A549 (cell line): ENCODE measurements at regions not wholly inside any gene's neighbourhood (a gene's known extent, or its start where the extent isn't known, plus 50 kb on each side); places are given as distances from the start of the nearest gene placed in this dataset.
A peak's percentile ranks its signal among the peaks of the same experiment; 100 is the strongest.

ENCODE experiments used
- ATAC-seq, 2 experiments: fragments of 200-7000 bp in 1 of 2; fragments of >200 bp in 1 of 2; cut with Nextera tagmentation in 1 of 2; cut with Tn5 transposase in 1 of 2; 3 replicates each; pipeline versions ENCODE4 v1.8.0 to v1.9.1; 2018 to 2020; ENCODE audit warnings: mild to moderate bottlenecking in 1 of 2, moderate library complexity in 1 of 2
- CTCF ChIA-PET: fragments of 300-600 bp; sonication (Branson Sonifier 250); formaldehyde crosslinking; extraction: SDS; loops from one replicate; lab custom pipeline; 2021; ENCODE audit warnings: antibody characterized with exemption, inconsistent platforms; lab: Yijun Ruan, JAX
- POLR2A ChIA-PET: fragments of 350-600 bp; formaldehyde crosslinking; extraction: SDS; loops from one replicate; lab custom pipeline; 2021; ENCODE audit warnings: antibody characterized with exemption, inconsistent platforms; lab: Yijun Ruan, JAX
- DNase-seq, 2 experiments: peaks; one replicate each; pipeline versions ENCODE4 v3.0.0 to v3.0.0-alpha.2; 2011 to 2016; ENCODE audit warnings: low read depth in 1 of 2, low spot score in 1 of 2
- FAIRE-seq: peaks from 2 replicates; lab custom pipeline; 2011; peaks lifted over from hg19 to GRCh38; lab: Jason Lieb, UNC
- H3K27ac ChIP-seq, 2 experiments: fragments of >200 bp; sonication (Bioruptor Twin); formaldehyde crosslinking; 3 replicates each; pipeline ENCODE4 v1.5.1; 2016 to 2017
- H3K4me1 ChIP-seq: fragments of >200 bp; sonication (Bioruptor Twin); formaldehyde crosslinking; 3 replicates; pipeline ENCODE4 v1.6.1; 2016
- H3K4me2 ChIP-seq: fragments of >200 bp; sonication (Bioruptor Twin); formaldehyde crosslinking; 3 replicates; pipeline ENCODE4 v1.6.1; 2016
- H3K4me3 ChIP-seq: fragments of >200 bp; sonication (Bioruptor Twin); formaldehyde crosslinking; 3 replicates; pipeline ENCODE4 v1.5.1; 2016
- H3K9me3 ChIP-seq: fragments of >200 bp; sonication (Bioruptor Twin); formaldehyde crosslinking; 3 replicates; pipeline ENCODE4 v1.6.1; 2016
- ATOH8 ChIP-seq: fragments of 250-450 bp; sonication (Bioruptor Pico); IDR thresholded peaks from 2 replicates; pipeline ENCODE4 v1.5.0; 2020; ENCODE audit warnings: low read depth, mild to moderate bottlenecking, moderate library complexity
- CHD2 ChIP-seq: fragments of 150-350 bp; IDR thresholded peaks from 2 replicates; pipeline ENCODE4 v1.6.1; 2014; ENCODE audit warnings: low read length; ENCODE audit not compliant: partially characterized antibody
- CTCF ChIP-seq: fragments of >200 bp; sonication (Bioruptor Twin); formaldehyde crosslinking; IDR thresholded peaks from 3 replicates; pipeline ENCODE4 v1.5.1; 2016
- MYC ChIP-seq: IDR thresholded peaks from 2 replicates; pipeline ENCODE4 v1.6.1; 2012; ENCODE audit warnings: mild to moderate bottlenecking, inconsistent platforms, low read length, improper control_type of control experiment, borderline replicate concordance
- RAD21 ChIP-seq, 2 experiments: fragments of >200 bp in 1 of 2; sonication (Bioruptor Twin) in 1 of 2; formaldehyde crosslinking in 1 of 2; IDR thresholded peaks in 1 of 2; conservative IDR thresholded peaks in 1 of 2; 2 replicates in 1 of 2; 3 replicates in 1 of 2; pipeline ENCODE4 v1.6.1; 2012 to 2018; ENCODE audit warnings: inconsistent platforms in 1 of 2
- SMC3 ChIP-seq: fragments of >200 bp; sonication (Bioruptor Twin); formaldehyde crosslinking; IDR thresholded peaks from 3 replicates; pipeline ENCODE4 v1.6.1; 2018; ENCODE audit warnings: inconsistent platforms
- TP53 ChIP-seq: fragments of 250-450 bp; sonication (Bioruptor Pico); IDR thresholded peaks from 2 replicates; pipeline ENCODE4 v1.5.0; 2021; ENCODE audit warnings: mild to moderate bottlenecking, moderate library complexity
- ZNF302 ChIP-seq: fragments of 250-450 bp; sonication (Bioruptor Pico); IDR thresholded peaks from 2 replicates; pipeline ENCODE4 v1.9.0; 2021; ENCODE audit warnings: inconsistent platforms, mild to moderate bottlenecking, moderate library complexity
- WGBS: methylation state at CpG from one replicate; pipeline ENCODE4 v1.1.6; 2017; ENCODE audit errors: missing lambda C conversion rate; 5-methylcytosine and 5-hydroxymethylcytosine counted together
- TF ChIP-seq, protein P1 (sequence below): fragments of >200 bp; sonication (Bioruptor Twin); formaldehyde crosslinking; IDR thresholded peaks from 3 replicates; pipeline ENCODE4 v1.6.1; 2016

DNA sequence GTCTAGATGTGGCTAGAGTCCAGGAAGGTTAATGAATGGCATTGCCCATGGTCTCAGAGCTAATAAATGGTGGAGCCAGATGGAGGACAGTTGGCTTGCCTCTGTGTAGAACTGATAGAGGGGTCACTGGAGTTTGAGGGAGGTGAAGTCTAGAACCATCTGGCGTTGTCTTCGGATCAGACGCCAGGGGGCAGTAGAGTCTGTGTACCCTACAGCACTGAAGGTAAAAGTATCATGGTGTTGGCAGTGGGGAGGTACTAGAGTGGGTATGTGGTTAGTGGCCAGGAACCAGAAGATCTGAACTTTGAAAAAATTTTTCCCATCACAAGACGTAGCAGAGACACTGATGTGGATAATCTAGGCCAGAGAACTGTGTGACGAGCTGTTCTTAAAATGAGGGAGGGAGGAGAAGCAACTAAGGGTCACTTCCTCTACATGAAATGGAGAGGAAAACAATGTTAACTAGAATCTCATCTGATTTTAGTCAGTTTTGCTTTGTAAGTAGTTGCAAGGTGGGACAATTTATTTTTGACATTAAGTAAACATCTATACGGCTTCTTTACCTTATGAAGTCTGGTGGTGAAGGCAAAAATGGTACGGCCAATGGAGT lies 227.9 kb upstream of the PRSS58 start:
- Histone ChIP-seq H3K4me2 (no peak overlapping the region), H3K9me3 (no peaks in the 10 kb centered on the region), H3K4me1 (no peaks in the 10 kb centered on the region), H3K4me3 (no peak overlapping the region), H3K27ac (no peak overlapping the region)
- POLR2A ChIA-PET, result no interaction called here
- TF ChIP-seq TP53 (no peak), CTCF (0 out of 3 replicates have a peak, but pooled peaks have one; percentile 9), CHD2 (no peak)
- no peak for FAIRE-seq
- DNase-seq, result peak in 1 of 2 experiments; percentile 9
- ATAC-seq, result peak in 1 of 2 experiments; percentile 47; a peak in 3 of 6 replicates
- CTCF ChIA-PET, result interaction anchor here (1.0 to 3.4 kb wide), 4 partner anchors 11 to 297 kb away, joined by 3 to 16 read pairs (median 8); no protein-coding TSS in a partner anchor
- 47% methylated on average over 7 of the region's 7 CpGs for WGBS

DNA sequence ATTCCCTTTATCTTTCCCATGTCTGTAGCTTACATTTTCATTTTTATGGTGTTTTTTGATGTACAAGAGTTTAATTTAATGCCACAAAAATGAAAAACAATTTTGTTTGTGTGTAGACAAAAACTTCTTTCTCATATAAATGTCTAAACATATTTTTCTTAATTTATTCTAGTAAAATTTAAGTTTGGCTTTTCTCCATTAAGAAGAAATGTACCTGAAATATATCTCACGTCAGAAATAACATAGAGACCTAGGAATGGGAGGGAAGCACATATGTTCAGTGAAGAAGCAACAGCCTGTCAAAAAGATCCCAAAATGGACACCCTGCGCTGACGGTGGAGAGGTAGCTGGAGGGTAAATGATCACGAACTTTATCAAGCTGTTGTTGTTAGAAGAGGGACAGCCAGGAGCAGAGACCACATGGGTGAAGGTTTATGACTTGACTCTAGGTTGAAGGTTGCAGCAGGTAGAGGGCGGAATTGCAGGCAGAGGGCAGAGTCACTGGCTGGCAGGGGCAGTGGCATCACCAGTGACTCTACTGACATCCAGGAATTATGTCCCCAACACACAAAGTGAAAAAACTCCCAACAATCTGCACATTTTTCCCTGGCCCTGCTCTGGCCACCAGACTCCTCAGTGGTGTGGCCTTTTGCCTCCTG lies 225.9 kb upstream of the PRSS58 start:
- peak; percentile 26; the same call in 2 of the 3 replicates for TF ChIP-seq CTCF
- TF ChIP-seq ZNF302, result no peak
- no peak overlapping the region for H3K4me2 ChIP-seq
- H3K9me3 ChIP-seq, result no peaks in the 10 kb centered on the region
- 27% methylated on average over 5 of the region's 5 CpGs for WGBS
- ATAC-seq, result no peak
- H3K4me3 ChIP-seq, result no peak overlapping the region
- no peak for FAIRE-seq
- H3K4me1 ChIP-seq, result no peaks in the 10 kb centered on the region
- DNase-seq, result no peak
- ChIA-PET CTCF (interaction anchor here (0.9 to 3.4 kb wide), 17 partner anchors 13 to 695 kb away, joined by 3 to 16 read pairs (median 4); no protein-coding TSS in a partner anchor), POLR2A (no interaction called here)
- H3K27ac ChIP-seq, result no peak overlapping the region

DNA sequence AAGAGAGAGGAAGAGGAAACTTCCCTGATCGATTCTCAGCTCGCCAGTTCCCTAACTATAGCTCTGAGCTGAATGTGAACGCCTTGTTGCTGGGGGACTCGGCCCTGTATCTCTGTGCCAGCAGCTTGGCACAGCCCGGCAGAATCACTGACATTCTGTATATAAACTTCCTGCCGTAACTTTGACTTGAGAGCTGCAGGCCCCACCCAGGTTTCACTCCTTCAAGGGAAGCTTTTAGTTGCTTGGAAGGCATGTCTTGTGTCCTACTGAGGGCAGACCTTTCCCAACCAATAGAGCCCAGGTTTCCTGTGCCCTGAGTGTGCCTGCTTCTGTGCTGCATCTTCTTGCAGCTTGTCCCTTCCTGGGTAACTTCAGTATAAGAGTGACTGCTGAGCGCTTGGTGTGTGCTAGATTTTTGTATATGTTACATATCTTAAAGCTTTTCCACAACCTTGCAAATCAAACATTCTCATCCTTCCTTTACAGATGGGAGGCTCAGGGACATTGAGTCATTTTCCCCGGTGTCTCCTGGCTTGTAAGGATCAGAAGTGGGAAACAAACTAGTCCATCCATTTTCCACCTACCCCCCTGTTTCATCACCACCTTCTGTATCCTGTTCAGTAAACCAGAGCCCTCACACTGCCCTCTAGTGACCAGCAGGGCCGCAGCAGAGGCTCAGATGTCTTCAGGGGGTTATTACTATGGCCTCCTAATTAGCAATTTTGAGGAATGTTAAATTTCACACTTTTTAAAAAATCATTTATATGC lies 225.2 kb upstream of the PRSS58 start:
- FAIRE-seq, result no peak
- Histone ChIP-seq H3K27ac (no peak overlapping the region), H3K4me2 (no peak overlapping the region), H3K4me3 (no peak overlapping the region), H3K4me1 (no peaks in the 10 kb centered on the region), H3K9me3 (peaks cover 6% of the 10 kb centered on the region; the same call in 1 of the 3 replicates)
- 29% methylated on average over 9 of the region's 9 CpGs for WGBS
- peak; percentile 80 to 88 for ATAC-seq
- TF ChIP-seq CTCF (peak; percentile 70), RAD21 (conservative IDR thresholded peaks at IDR 0.05 in 1 of 2, IDR thresholded peaks at IDR 0.05 in 1 of 2) (peak in 1 of 2 experiments; percentile 40; a peak in 3 of 5 replicates), SMC3 (peak; percentile 45), ATOH8 (CRISPR knock-in tag) (no peak), MYC (no peak)
- TF ChIP-seq, protein P1, sequence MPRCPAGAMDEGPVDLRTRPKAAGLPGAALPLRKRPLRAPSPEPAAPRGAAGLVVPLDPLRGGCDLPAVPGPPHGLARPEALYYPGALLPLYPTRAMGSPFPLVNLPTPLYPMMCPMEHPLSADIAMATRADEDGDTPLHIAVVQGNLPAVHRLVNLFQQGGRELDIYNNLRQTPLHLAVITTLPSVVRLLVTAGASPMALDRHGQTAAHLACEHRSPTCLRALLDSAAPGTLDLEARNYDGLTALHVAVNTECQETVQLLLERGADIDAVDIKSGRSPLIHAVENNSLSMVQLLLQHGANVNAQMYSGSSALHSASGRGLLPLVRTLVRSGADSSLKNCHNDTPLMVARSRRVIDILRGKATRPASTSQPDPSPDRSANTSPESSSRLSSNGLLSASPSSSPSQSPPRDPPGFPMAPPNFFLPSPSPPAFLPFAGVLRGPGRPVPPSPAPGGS, result no peak
- POLR2A ChIA-PET, result no interaction called here
- CTCF ChIA-PET, result interaction anchor here (0.8 to 2.4 kb wide), 16 partner anchors 9 to 694 kb away, joined by 3 to 10 read pairs (median 4); no protein-coding TSS in a partner anchor
- DNase-seq, result peak; percentile 25
